Sigmoid colon (tissue), 4 donors: ENCODE measurements at regions not wholly inside any gene's neighbourhood (a gene's known extent, or its start where the extent isn't known, plus 50 kb on each side); places are given as distances from the start of the nearest gene placed in this dataset.

Source experiments
- POLR2A ChIP-seq, 2 donors: fragments of 450-650 bp; IDR thresholded peaks; one replicate each; pipeline ENCODE4 v1.6.1; 2016; ENCODE audit warnings: antibody characterized with exemption in 2 of 2, mild to moderate bottlenecking in 2 of 2, moderate library complexity in 2 of 2
- POLR2AphosphoS5 ChIP-seq, 4 donors: sonication (generic); formaldehyde crosslinking; IDR thresholded peaks; one replicate each; pipeline ENCODE4 v1.6.1; 2017; ENCODE audit warnings: antibody characterized with exemption in 4 of 4
- TF ChIP-seq, protein P1 (sequence below), 4 experiments: fragments of 450-650 bp in 3 of 4; fragments of 200-600 bp in 1 of 4; IDR thresholded peaks; one replicate each; pipeline ENCODE4 v1.5.1; 2016 to 2019; ENCODE audit warnings: antibody characterized with exemption in 4 of 4, mild to moderate bottlenecking in 3 of 4, moderate library complexity in 2 of 4

DNA sequence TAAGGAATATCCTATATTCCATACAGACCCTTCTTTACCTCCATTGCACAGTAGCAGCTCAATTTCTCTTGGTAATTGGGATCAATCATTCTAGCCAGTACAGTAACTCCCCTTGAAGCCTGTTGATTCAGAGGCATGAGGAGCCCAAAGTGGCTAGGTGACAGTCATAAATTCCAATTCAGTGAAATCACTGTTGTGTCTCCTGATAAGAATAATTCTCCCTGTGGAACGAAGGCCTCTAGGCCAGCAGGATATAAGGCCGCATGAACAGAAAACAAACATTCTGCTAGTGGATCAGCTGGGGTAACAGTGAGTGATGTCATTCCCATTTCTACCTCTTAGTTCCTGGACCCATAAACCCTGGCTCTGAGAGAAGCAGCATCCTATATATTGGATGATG lies 696.3 kb downstream of the NR2F2 start:
- TF ChIP-seq POLR2A (IDR thresholded peaks at IDR 0.05): no peak
- no peak for TF ChIP-seq POLR2AphosphoS5 (IDR thresholded peaks at IDR 0.05)
- TF ChIP-seq, protein P1, sequence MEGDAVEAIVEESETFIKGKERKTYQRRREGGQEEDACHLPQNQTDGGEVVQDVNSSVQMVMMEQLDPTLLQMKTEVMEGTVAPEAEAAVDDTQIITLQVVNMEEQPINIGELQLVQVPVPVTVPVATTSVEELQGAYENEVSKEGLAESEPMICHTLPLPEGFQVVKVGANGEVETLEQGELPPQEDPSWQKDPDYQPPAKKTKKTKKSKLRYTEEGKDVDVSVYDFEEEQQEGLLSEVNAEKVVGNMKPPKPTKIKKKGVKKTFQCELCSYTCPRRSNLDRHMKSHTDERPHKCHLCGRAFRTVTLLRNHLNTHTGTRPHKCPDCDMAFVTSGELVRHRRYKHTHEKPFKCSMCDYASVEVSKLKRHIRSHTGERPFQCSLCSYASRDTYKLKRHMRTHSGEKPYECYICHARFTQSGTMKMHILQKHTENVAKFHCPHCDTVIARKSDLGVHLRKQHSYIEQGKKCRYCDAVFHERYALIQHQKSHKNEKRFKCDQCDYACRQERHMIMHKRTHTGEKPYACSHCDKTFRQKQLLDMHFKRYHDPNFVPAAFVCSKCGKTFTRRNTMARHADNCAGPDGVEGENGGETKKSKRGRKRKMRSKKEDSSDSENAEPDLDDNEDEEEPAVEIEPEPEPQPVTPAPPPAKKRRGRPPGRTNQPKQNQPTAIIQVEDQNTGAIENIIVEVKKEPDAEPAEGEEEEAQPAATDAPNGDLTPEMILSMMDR (IDR thresholded peaks at IDR 0.05): no peak
